B cell (primary cell): ENCODE measurements at regions not wholly inside any gene's neighbourhood (a gene's known extent, or its start where the extent isn't known, plus 50 kb on each side); places are given as distances from the start of the nearest gene placed in this dataset.

Source experiments
- CTCF ChIP-seq: fragments of 200-600 bp; IDR thresholded peaks from one replicate; pipeline ENCODE4 v1.8.0; 2022; ENCODE audit warnings: antibody characterized with exemption, mild to moderate bottlenecking
- EZH2 ChIP-seq: IDR thresholded peaks from 2 replicates; pipeline ENCODE4 v1.6.1; 2012; ENCODE audit warnings: borderline replicate concordance, low read depth, mild to moderate bottlenecking, moderate library complexity, low read length; ENCODE audit not compliant: insufficient read depth, poor library complexity, severe bottlenecking

GRCh38 chr11:70834984-70835560 is 417.3 kb downstream of the SHANK2 start:
- no peak for TF ChIP-seq CTCF
- TF ChIP-seq EZH2: no peak
